WERI-Rb-1 (cell line): ENCODE measurements at regions not wholly inside any gene's neighbourhood (a gene's known extent, or its start where the extent isn't known, plus 50 kb on each side); places are given as distances from the start of the nearest gene placed in this dataset.

Experiments used
- DNase-seq: peaks from one replicate; pipeline ENCODE4 v3.0.0-alpha.2; 2020
- H3K27ac ChIP-seq: fragments of 250-450 bp; sonication (Bioruptor Pico); 2 replicates; pipeline ENCODE4 v1.5.1; 2020; ENCODE audit warnings: mild to moderate bottlenecking, moderate library complexity
- H3K27me3 ChIP-seq: fragments of 250-450 bp; sonication (Bioruptor Pico); 2 replicates; pipeline ENCODE4 v1.5.1; 2021; ENCODE audit warnings: mild to moderate bottlenecking, low read depth, moderate library complexity; ENCODE audit not compliant: insufficient read depth, severe bottlenecking
- H3K36me3 ChIP-seq: fragments of 250-450 bp; sonication (Bioruptor Pico); 2 replicates; pipeline ENCODE4 v1.5.1; 2020; ENCODE audit warnings: mild to moderate bottlenecking, moderate library complexity
- H3K4me3 ChIP-seq: 2 replicates; pipeline ENCODE4 v1.5.1; 2011; ENCODE audit warnings: low read depth, mild to moderate bottlenecking, control low read depth, low read length
- H3K9me3 ChIP-seq: fragments of 250-450 bp; sonication (Bioruptor Pico); 2 replicates; pipeline ENCODE4 v1.5.1; 2021; ENCODE audit warnings: mild to moderate bottlenecking, moderate library complexity; ENCODE audit not compliant: severe bottlenecking
- TF ChIP-seq, protein P1 (sequence below): IDR thresholded peaks from 2 replicates; pipeline ENCODE4 v1.5.1; 2011; ENCODE audit warnings: low read depth, mild to moderate bottlenecking, control low read depth, inconsistent platforms, low read length

- DNase-seq = no peak
- no peaks in the 10 kb centered on the region for H3K27me3 ChIP-seq
- no peaks in the 10 kb centered on the region for H3K9me3 ChIP-seq
- no peak overlapping the region for H3K27ac ChIP-seq
- H3K4me3 ChIP-seq = no peak overlapping the region
- H3K36me3 ChIP-seq = no peaks in the 10 kb centered on the region
- TF ChIP-seq, protein P1, sequence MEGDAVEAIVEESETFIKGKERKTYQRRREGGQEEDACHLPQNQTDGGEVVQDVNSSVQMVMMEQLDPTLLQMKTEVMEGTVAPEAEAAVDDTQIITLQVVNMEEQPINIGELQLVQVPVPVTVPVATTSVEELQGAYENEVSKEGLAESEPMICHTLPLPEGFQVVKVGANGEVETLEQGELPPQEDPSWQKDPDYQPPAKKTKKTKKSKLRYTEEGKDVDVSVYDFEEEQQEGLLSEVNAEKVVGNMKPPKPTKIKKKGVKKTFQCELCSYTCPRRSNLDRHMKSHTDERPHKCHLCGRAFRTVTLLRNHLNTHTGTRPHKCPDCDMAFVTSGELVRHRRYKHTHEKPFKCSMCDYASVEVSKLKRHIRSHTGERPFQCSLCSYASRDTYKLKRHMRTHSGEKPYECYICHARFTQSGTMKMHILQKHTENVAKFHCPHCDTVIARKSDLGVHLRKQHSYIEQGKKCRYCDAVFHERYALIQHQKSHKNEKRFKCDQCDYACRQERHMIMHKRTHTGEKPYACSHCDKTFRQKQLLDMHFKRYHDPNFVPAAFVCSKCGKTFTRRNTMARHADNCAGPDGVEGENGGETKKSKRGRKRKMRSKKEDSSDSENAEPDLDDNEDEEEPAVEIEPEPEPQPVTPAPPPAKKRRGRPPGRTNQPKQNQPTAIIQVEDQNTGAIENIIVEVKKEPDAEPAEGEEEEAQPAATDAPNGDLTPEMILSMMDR = no peak
These were observed 428.2 kb upstream of the POT1 start for GRCh38 chr7:125357676-125358455.

GRCh38 chr7:125355899-125356298, 426.3 kb upstream of the POT1 start:
- Histone ChIP-seq H3K4me3 (no peak overlapping the region), H3K27me3 (no peaks in the 10 kb centered on the region), H3K36me3 (no peaks in the 10 kb centered on the region), H3K9me3 (no peaks in the 10 kb centered on the region), H3K27ac (no peak overlapping the region)
- TF ChIP-seq, protein P1 = no peak
- DNase-seq = no peak

DNA sequence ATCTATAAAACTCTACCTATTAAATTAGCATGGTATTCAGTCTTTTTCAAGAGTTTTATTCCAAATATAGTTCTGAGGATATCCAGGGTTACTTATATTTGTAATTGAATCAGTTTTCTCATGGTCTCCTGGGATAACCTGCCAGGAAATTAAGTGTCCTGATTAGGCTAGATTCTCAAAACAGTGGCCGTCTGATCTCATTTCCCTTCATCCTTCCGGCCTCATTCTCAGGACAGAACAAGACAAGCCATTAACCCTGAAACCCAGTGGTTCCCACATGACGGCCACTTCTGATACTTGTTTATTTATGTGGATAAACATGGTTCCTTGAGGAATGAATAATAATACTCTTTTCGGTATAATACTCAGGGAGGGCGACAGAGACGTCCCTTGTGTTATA, 417.6 kb upstream of the POT1 start:
- H3K9me3 ChIP-seq = no peaks in the 10 kb centered on the region
- no peak overlapping the region for H3K27ac ChIP-seq
- DNase-seq = no peak
- H3K36me3 ChIP-seq = no peaks in the 10 kb centered on the region
- no peak overlapping the region for H3K4me3 ChIP-seq
- H3K27me3 ChIP-seq = no peaks in the 10 kb centered on the region
- TF ChIP-seq, protein P1 = no peak

GRCh38 chr7:125338110-125338509, 408.5 kb upstream of the POT1 start:
- no peak overlapping the region for H3K27ac ChIP-seq
- no peaks in the 10 kb centered on the region for H3K27me3 ChIP-seq
- TF ChIP-seq, protein P1 = no peak
- no peak for DNase-seq
- H3K36me3 ChIP-seq = no peaks in the 10 kb centered on the region
- no peak overlapping the region for H3K4me3 ChIP-seq
- H3K9me3 ChIP-seq = no peaks in the 10 kb centered on the region

DNA sequence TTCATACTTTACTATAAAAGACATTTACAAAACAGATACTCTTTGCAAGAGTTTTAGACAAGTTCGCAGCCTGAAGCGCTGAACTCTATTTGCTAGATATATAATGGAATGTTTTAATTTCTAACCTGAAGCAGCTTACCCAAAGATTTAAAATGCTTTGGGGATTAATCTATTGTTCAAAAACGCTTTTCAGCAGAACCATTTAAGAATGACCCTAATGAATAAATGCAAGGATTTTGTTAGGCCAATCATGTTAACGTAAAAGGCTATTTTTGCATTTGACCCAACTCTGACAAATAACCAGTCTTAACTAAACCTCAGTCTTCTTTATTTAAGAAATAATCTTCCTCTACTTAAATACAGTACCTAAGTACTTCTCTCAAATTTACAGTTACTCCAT, 406.7 kb upstream of the POT1 start:
- Histone ChIP-seq H3K27ac (no peak overlapping the region), H3K36me3 (no peaks in the 10 kb centered on the region), H3K4me3 (no peak overlapping the region), H3K9me3 (no peaks in the 10 kb centered on the region), H3K27me3 (no peaks in the 10 kb centered on the region)
- DNase-seq = no peak
- TF ChIP-seq, protein P1 = no peak

DNA sequence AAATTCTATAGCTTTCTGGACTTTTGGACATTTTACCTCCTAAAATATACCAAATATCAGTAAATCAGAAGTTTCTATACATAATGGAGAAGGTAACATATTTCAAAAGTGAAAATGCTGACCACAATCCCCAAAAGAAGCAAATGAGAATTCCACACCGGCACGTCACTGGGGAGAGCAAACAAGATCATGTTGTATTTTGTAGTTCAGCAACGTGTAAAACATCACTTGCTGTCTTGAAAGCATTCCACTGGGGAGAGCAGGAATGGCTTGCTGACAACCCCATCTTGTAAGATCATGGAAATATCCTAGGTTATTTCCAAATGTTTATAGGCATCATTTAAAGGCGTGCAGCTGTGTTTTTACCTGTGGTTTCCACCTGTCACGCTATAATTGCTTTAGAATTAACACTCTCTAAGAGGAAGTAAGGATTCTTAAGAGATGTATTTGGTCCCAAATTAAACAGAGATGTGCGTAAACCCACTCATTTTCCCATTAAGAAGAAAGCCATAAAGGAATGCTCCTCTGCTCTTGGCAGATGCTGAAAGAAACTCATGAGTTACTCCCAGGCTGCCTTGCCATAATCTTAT, 397.1 kb upstream of the POT1 start:
- Histone ChIP-seq H3K4me3 (no peak overlapping the region), H3K9me3 (no peaks in the 10 kb centered on the region), H3K36me3 (no peaks in the 10 kb centered on the region), H3K27me3 (no peaks in the 10 kb centered on the region), H3K27ac (no peak overlapping the region)
- TF ChIP-seq, protein P1 = no peak
- no peak for DNase-seq
